ENCODE measurements at regions not wholly inside any gene's neighbourhood (a gene's known extent, or its start where the extent isn't known, plus 50 kb on each side); places are given as distances from the start of the nearest gene placed in this dataset.
"Not testable (repeated sequence)": the region's sequence is repeated elsewhere in the genome, so short reads cannot be mapped to it uniquely, and the experiment has no call there.

DNA sequence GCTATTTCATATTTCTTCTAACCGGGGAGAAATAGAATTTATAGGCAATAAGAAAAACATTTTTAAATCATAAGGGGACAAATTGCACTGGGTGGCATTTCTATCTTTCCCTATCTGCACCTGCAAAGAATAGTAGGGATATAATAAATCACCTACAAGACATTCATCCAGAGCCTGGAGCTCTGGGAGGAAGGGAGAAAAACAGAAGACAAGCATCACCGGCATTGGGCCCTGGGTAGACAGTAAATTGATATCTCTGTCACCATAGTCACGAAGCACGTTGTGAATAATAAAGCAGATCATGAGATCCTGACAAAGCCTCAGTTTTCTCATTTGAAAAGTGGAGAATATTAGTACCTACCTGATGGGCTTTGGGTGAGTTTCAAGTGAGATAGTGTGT lies 685.6 kb downstream of the XPNPEP1 start:
- no peak overlapping the region for H3K4me3 ChIP-seq (ENCODE audit: low read length)
- no peaks in the 10 kb centered on the region for H3K9me3 ChIP-seq (ENCODE audit: control insufficient read depth, low read length)
- H3K36me3 ChIP-seq (ENCODE audit: control insufficient read depth, insufficient read depth, low read length, severe bottlenecking): no peaks in the 10 kb centered on the region
- H3K27me3 ChIP-seq (replicated peaks; ENCODE audit: control insufficient read depth, insufficient read depth, low read length): no peaks in the 10 kb centered on the region
- no peak overlapping the region for H3K9ac ChIP-seq (ENCODE audit: low read length)
- H3K4me1 ChIP-seq (ENCODE audit: control insufficient read depth, insufficient read depth, low read length): no peaks in the 10 kb centered on the region
- no peak for DNase-seq (ENCODE audit: low read depth)

GRCh38 chr10:109237050-109237449 lies 686.3 kb downstream of the XPNPEP1 start:
- H3K9me3 ChIP-seq (ENCODE audit: control insufficient read depth, low read length): no peaks in the 10 kb centered on the region
- H3K27me3 ChIP-seq (replicated peaks; ENCODE audit: control insufficient read depth, insufficient read depth, low read length): no peaks in the 10 kb centered on the region
- DNase-seq (ENCODE audit: low read depth): no peak
- no peaks in the 10 kb centered on the region for H3K36me3 ChIP-seq (ENCODE audit: control insufficient read depth, insufficient read depth, low read length, severe bottlenecking)
- no peak overlapping the region for H3K9ac ChIP-seq (ENCODE audit: low read length)
- no peaks in the 10 kb centered on the region for H3K4me1 ChIP-seq (ENCODE audit: control insufficient read depth, insufficient read depth, low read length)
- H3K4me3 ChIP-seq (ENCODE audit: low read length): no peak overlapping the region

GRCh38 chr10:109223533-109223932 lies 699.8 kb downstream of the XPNPEP1 start:
- not testable (repeated sequence) for H3K9me3 ChIP-seq (ENCODE audit: control insufficient read depth, low read length); DNase-seq (ENCODE audit: low read depth); H3K4me1 ChIP-seq (ENCODE audit: control insufficient read depth, insufficient read depth, low read length); H3K36me3 ChIP-seq (ENCODE audit: control insufficient read depth, insufficient read depth, low read length, severe bottlenecking); H3K4me3 ChIP-seq (ENCODE audit: low read length); H3K27me3 ChIP-seq (replicated peaks; ENCODE audit: control insufficient read depth, insufficient read depth, low read length); H3K9ac ChIP-seq (ENCODE audit: low read length)

DNA sequence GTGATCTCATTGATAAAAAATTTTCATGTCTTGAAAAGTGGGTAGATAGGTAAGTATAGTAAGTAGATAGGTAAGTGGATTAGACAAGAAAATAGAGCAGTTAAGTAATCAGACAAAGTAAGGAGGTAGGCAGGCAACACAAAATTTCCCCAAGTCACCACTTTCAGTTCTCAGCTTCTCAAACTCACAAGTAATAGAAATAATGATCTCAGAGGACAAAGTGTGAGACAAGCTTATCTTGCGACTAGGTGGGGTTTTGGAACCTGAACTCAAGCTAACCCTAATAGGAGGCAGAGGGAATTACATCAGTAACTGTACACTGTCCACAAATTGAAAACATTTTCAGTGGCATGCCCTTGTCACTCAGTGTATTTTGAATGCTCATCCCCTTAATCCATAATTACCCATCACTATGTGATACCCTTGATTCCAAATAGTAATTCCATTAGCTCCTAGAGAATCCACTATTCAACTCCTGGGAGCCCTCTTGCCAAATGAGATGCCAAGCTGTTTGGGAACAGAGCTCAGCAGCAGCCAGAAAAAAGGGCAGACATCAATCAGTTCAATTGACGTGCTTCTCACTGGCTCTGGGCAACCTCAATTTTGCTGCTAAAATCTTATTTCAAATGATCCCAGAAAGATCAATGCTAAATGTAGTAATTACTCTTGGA lies 703.2 kb downstream of the XPNPEP1 start:
- Histone ChIP-seq H3K4me1 (ENCODE audit: control insufficient read depth, insufficient read depth, low read length) (no peaks in the 10 kb centered on the region), H3K9me3 (ENCODE audit: control insufficient read depth, low read length) (no peaks in the 10 kb centered on the region), H3K36me3 (ENCODE audit: control insufficient read depth, insufficient read depth, low read length, severe bottlenecking) (no peaks in the 10 kb centered on the region), H3K4me3 (ENCODE audit: low read length) (no peak overlapping the region), H3K27me3 (replicated peaks; ENCODE audit: control insufficient read depth, insufficient read depth, low read length) (peaks cover 5% of the 10 kb centered on the region), H3K9ac (ENCODE audit: low read length) (no peak overlapping the region)
- no peak for DNase-seq (ENCODE audit: low read depth)

DNA sequence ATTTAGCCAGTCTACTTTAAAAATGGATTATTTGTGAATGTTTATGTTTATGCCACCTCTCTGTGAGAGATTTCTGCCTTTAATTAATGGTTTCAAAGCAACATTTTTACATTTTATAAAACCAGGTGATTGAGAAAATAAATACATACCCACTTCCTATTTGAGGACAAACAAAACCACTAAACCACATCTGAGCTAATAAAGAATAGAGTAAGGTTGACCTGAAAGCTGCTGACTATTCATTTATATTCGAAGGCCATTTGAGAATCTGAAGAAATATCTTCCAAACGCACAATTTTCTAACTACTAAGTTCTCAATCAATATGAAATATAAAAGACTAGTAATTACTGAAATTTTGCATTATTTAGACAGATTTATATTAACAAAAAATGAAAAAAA lies 705.1 kb downstream of the XPNPEP1 start:
- no peaks in the 10 kb centered on the region for H3K9me3 ChIP-seq (ENCODE audit: control insufficient read depth, low read length)
- no peak for DNase-seq (ENCODE audit: low read depth)
- peaks cover 5% of the 10 kb centered on the region for H3K27me3 ChIP-seq (replicated peaks; ENCODE audit: control insufficient read depth, insufficient read depth, low read length)
- H3K4me3 ChIP-seq (ENCODE audit: low read length): no peak overlapping the region
- no peaks in the 10 kb centered on the region for H3K4me1 ChIP-seq (ENCODE audit: control insufficient read depth, insufficient read depth, low read length)
- no peak overlapping the region for H3K9ac ChIP-seq (ENCODE audit: low read length)
- no peaks in the 10 kb centered on the region for H3K36me3 ChIP-seq (ENCODE audit: control insufficient read depth, insufficient read depth, low read length, severe bottlenecking)

- Histone ChIP-seq H3K9ac (ENCODE audit: low read length) (no peak overlapping the region), H3K9me3 (ENCODE audit: control insufficient read depth, low read length) (no peaks in the 10 kb centered on the region), H3K36me3 (ENCODE audit: control insufficient read depth, insufficient read depth, low read length, severe bottlenecking) (no peaks in the 10 kb centered on the region), H3K4me3 (ENCODE audit: low read length) (no peak overlapping the region), H3K27me3 (replicated peaks; ENCODE audit: control insufficient read depth, insufficient read depth, low read length) (no peaks in the 10 kb centered on the region), H3K4me1 (ENCODE audit: control insufficient read depth, insufficient read depth, low read length) (no peaks in the 10 kb centered on the region)
- DNase-seq (ENCODE audit: low read depth): no peak
Measured at GRCh38 chr10:109215291-109216075, 707.8 kb downstream of the XPNPEP1 start.

DNA sequence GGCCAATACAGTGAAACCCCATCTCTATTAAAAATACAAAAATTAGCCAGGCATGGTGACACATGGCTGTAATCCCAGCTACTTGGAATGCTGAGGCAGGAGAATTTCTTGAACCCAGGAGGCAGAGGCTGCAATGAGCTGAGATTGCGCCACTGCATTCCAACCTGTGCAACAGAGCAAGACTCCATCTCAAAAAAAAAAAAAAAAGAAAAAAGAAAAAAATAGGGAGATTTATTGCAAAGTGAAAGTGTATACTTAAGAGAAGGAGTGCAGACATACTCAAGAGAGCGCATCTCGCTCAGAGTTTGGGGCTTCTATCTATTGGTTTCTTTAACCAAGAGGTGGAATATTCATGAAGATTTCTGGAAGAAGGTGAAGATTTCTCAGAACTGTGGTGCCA lies 708.4 kb downstream of the XPNPEP1 start:
- H3K36me3 ChIP-seq (ENCODE audit: control insufficient read depth, insufficient read depth, low read length, severe bottlenecking); H3K9ac ChIP-seq (ENCODE audit: low read length); H3K4me1 ChIP-seq (ENCODE audit: control insufficient read depth, insufficient read depth, low read length); H3K9me3 ChIP-seq (ENCODE audit: control insufficient read depth, low read length); DNase-seq (ENCODE audit: low read depth); H3K4me3 ChIP-seq (ENCODE audit: low read length); H3K27me3 ChIP-seq (replicated peaks; ENCODE audit: control insufficient read depth, insufficient read depth, low read length): not testable (repeated sequence)

- Histone ChIP-seq H3K9me3 (ENCODE audit: control insufficient read depth, low read length) (no peaks in the 10 kb centered on the region), H3K27me3 (replicated peaks; ENCODE audit: control insufficient read depth, insufficient read depth, low read length) (no peaks in the 10 kb centered on the region), H3K9ac (ENCODE audit: low read length) (no peak overlapping the region), H3K36me3 (ENCODE audit: control insufficient read depth, insufficient read depth, low read length, severe bottlenecking) (no peaks in the 10 kb centered on the region), H3K4me1 (ENCODE audit: control insufficient read depth, insufficient read depth, low read length) (peaks cover 10% of the 10 kb centered on the region), H3K4me3 (ENCODE audit: low read length) (no peak overlapping the region)
- no peak for DNase-seq (ENCODE audit: low read depth)
Measured at GRCh38 chr10:109207361-109207760, 716.0 kb downstream of the XPNPEP1 start.

- no peaks in the 10 kb centered on the region for H3K9me3 ChIP-seq (ENCODE audit: control insufficient read depth, low read length)
- DNase-seq (ENCODE audit: low read depth): peak; percentile 61
- no peaks in the 10 kb centered on the region for H3K27me3 ChIP-seq (replicated peaks; ENCODE audit: control insufficient read depth, insufficient read depth, low read length)
- no peak overlapping the region for H3K4me3 ChIP-seq (ENCODE audit: low read length)
- peaks cover 10% of the 10 kb centered on the region for H3K4me1 ChIP-seq (ENCODE audit: control insufficient read depth, insufficient read depth, low read length)
- no peak overlapping the region for H3K9ac ChIP-seq (ENCODE audit: low read length)
- H3K36me3 ChIP-seq (ENCODE audit: control insufficient read depth, insufficient read depth, low read length, severe bottlenecking): no peaks in the 10 kb centered on the region
Measured at GRCh38 chr10:109205929-109206585, 717.3 kb downstream of the XPNPEP1 start.

DNA sequence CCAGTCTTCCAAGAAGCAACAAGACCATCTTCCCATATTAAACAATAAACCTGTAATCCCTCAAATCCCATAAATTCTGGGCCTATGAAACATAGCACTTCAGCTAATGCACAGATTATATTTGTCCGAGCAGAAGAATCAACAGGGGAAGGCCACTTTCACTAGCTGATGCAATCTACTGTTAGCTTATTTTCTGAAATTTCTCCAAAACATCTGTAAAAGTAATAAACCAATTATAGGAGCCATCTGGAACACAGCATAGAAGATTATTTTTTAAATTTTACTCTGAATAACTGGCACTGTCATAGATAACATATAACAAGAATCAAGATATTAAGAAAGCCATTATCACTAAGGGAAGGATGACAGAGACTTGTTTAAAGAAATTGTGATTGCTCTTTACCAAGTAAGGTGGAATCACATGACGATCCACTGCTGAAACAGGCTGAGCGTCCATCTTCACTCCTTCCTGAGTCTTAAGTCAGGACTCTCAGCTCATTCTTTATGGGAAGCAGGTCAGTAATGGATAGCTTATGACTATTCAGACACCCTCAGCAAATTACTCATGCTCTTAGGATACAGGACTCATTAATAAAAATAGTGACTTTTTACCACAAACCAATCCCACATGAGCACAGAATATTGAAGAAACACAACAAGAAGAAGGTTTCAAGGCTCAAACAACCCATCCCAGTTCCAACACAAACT lies 719.5 kb downstream of the XPNPEP1 start:
- H3K9me3 ChIP-seq (ENCODE audit: control insufficient read depth, low read length): no peaks in the 10 kb centered on the region
- H3K36me3 ChIP-seq (ENCODE audit: control insufficient read depth, insufficient read depth, low read length, severe bottlenecking): no peaks in the 10 kb centered on the region
- no peaks in the 10 kb centered on the region for H3K27me3 ChIP-seq (replicated peaks; ENCODE audit: control insufficient read depth, insufficient read depth, low read length)
- no peak overlapping the region for H3K9ac ChIP-seq (ENCODE audit: low read length)
- no peak overlapping the region for H3K4me3 ChIP-seq (ENCODE audit: low read length)
- DNase-seq (ENCODE audit: low read depth): peak; percentile 38
- peaks cover 10% of the 10 kb centered on the region for H3K4me1 ChIP-seq (ENCODE audit: control insufficient read depth, insufficient read depth, low read length)

GRCh38 chr10:109202111-109202510 lies 721.2 kb downstream of the XPNPEP1 start:
- Histone ChIP-seq H3K9me3 (ENCODE audit: control insufficient read depth, low read length) (no peaks in the 10 kb centered on the region), H3K9ac (ENCODE audit: low read length) (no peak overlapping the region)

More at GRCh38 chr10:109202111-109202510, 721.2 kb downstream of the XPNPEP1 start:
- Histone ChIP-seq H3K27me3 (replicated peaks; ENCODE audit: control insufficient read depth, insufficient read depth, low read length) (no peaks in the 10 kb centered on the region), H3K4me1 (ENCODE audit: control insufficient read depth, insufficient read depth, low read length) (peaks cover 10% of the 10 kb centered on the region), H3K36me3 (ENCODE audit: control insufficient read depth, insufficient read depth, low read length, severe bottlenecking) (no peaks in the 10 kb centered on the region), H3K4me3 (ENCODE audit: low read length) (no peak overlapping the region)
- no peak for DNase-seq (ENCODE audit: low read depth)

Data from adipocyte (in vitro differentiated cells).